Activated CD8-positive, alpha-beta T cell treated with anti-CD3 and anti-CD28 coated beads for 36 hours (primary cell): ENCODE measurements at regions not wholly inside any gene's neighbourhood (a gene's known extent, or its start where the extent isn't known, plus 50 kb on each side); places are given as distances from the start of the nearest gene placed in this dataset.
"Not testable (repeated sequence)": the region's sequence is repeated elsewhere in the genome, so short reads cannot be mapped to it uniquely, and the experiment has no call there.

Experiments used
- ATAC-seq: fragments of 200-7000 bp; cut with Tn5 transposase; one replicate; pipeline ENCODE4 v1.10.0; 2021; ENCODE audit warnings: mild to moderate bottlenecking, moderate library complexity
- CTCF ChIA-PET: fragments of 350-600 bp; sonication (Branson Sonifier 250); formaldehyde crosslinking; loops from one replicate; lab custom pipeline; 2021; ENCODE audit warnings: antibody characterized with exemption; lab: Charles Lee
- POLR2A ChIA-PET: fragments of 350-600 bp; sonication (Branson Sonifier 250); formaldehyde crosslinking; loops from one replicate; lab custom pipeline; 2021; ENCODE audit warnings: antibody characterized with exemption; lab: Charles Lee
- DNase-seq: peaks from one replicate; pipeline ENCODE4 v3.0.0-alpha.2; 2020
- H3K27ac Mint-ChIP-seq: one replicate; pipeline ENCODE4 v1.8.0; 2021; ENCODE audit warnings: mild to moderate bottlenecking, mixed read lengths
- H3K27me3 Mint-ChIP-seq: one replicate; pipeline ENCODE4 v1.8.0; 2021; ENCODE audit warnings: mixed read lengths
- H3K36me3 Mint-ChIP-seq: one replicate; pipeline ENCODE4 v1.8.0; 2021; ENCODE audit warnings: low read depth, mixed read lengths
- H3K4me1 Mint-ChIP-seq: one replicate; pipeline ENCODE4 v1.8.0; 2021; ENCODE audit warnings: low read depth, mixed read lengths
- H3K4me3 Mint-ChIP-seq: one replicate; pipeline ENCODE4 v1.8.0; 2021; ENCODE audit warnings: mild to moderate bottlenecking, moderate library complexity, mixed read lengths
- H3K9me3 Mint-ChIP-seq: one replicate; pipeline ENCODE4 v1.8.0; 2021; ENCODE audit warnings: mixed read lengths
- intact Hi-C: fragments of 100-400 bp; cut with micrococcal nuclease; formaldehyde crosslinking; loops from one replicate; pipeline ENCODE4 v1.10.0; 2022
- TF ChIP-seq, protein P1 (sequence below): fragments of 200-600 bp; IDR thresholded peaks from one replicate; pipeline ENCODE4 v1.8.0; 2022; ENCODE audit warnings: antibody characterized with exemption, mild to moderate bottlenecking

DNA sequence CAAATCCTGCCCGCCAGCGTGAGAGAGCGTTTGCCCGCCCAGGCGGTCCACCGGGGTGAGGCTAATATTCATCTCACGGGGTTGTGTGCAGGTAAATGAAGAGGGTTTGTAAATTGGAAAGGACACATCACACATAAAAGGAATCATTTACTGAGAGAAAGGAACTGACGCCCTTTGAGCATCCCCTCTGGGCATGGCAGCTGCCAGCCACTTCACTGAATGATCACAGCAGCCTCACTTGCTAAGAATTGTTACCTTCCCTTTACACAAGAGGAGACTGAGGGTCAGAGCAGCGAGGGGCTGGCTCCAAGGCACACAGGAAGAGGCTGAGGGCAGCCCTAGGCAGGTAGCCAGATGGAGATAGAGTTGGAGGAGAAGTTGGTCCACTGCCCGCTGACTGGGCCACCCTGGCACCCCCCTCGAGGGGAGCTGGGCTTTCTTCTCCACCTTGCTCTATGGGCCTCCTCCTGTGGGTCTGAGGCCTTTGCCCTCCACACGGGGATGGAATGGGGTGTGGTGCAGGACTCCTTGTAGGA is 96.0 kb downstream of the FOXD2 start:
- no peak for ATAC-seq
- H3K9me3 Mint-ChIP-seq = no peaks in the 10 kb centered on the region
- ChIA-PET POLR2A (no interaction called here), CTCF (interaction anchor here (0.7 to 1.7 kb wide), 2 partner anchors 177 to 1764 kb away, joined by 3 to 4 read pairs; no protein-coding TSS in a partner anchor)
- intact Hi-C loops = no loop called here
- peaks cover 2% of the 10 kb centered on the region for H3K4me1 Mint-ChIP-seq
- DNase-seq = no peak
- no peaks in the 10 kb centered on the region for H3K36me3 Mint-ChIP-seq
- TF ChIP-seq, protein P1, sequence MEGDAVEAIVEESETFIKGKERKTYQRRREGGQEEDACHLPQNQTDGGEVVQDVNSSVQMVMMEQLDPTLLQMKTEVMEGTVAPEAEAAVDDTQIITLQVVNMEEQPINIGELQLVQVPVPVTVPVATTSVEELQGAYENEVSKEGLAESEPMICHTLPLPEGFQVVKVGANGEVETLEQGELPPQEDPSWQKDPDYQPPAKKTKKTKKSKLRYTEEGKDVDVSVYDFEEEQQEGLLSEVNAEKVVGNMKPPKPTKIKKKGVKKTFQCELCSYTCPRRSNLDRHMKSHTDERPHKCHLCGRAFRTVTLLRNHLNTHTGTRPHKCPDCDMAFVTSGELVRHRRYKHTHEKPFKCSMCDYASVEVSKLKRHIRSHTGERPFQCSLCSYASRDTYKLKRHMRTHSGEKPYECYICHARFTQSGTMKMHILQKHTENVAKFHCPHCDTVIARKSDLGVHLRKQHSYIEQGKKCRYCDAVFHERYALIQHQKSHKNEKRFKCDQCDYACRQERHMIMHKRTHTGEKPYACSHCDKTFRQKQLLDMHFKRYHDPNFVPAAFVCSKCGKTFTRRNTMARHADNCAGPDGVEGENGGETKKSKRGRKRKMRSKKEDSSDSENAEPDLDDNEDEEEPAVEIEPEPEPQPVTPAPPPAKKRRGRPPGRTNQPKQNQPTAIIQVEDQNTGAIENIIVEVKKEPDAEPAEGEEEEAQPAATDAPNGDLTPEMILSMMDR = no peak
- H3K4me3 Mint-ChIP-seq = no peak overlapping the region
- no peak overlapping the region for H3K27ac Mint-ChIP-seq
- peaks cover 40% of the 10 kb centered on the region for H3K27me3 Mint-ChIP-seq

DNA sequence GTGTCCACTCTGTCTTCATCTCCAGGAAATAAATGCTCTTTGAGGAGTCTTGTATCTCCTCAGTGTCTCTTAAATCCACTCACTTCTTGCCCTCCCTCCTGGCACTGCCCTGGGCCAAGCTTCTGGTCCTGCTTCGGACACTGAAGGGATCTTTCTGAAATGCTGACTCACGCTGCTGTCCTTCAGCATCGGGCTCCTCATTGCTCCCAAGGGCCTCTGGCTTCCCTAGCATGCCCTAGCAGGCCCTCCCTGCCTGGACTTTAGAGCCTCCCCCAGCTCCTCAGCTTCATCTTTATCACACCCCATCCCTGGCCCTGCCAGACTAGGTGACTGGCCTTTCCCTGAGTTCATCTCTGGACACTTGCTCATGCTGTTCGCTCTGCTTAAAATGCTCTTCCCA is 96.6 kb downstream of the FOXD2 start:
- intact Hi-C loops = no loop called here
- no peaks in the 10 kb centered on the region for H3K9me3 Mint-ChIP-seq
- ChIA-PET CTCF (no interaction called here), POLR2A (no interaction called here)
- DNase-seq = no peak
- no peak overlapping the region for H3K4me3 Mint-ChIP-seq
- peaks cover 2% of the 10 kb centered on the region for H3K4me1 Mint-ChIP-seq
- peaks cover 40% of the 10 kb centered on the region for H3K27me3 Mint-ChIP-seq
- H3K36me3 Mint-ChIP-seq = no peaks in the 10 kb centered on the region
- TF ChIP-seq, protein P1 = no peak
- no peak overlapping the region for H3K27ac Mint-ChIP-seq
- ATAC-seq = no peak

DNA sequence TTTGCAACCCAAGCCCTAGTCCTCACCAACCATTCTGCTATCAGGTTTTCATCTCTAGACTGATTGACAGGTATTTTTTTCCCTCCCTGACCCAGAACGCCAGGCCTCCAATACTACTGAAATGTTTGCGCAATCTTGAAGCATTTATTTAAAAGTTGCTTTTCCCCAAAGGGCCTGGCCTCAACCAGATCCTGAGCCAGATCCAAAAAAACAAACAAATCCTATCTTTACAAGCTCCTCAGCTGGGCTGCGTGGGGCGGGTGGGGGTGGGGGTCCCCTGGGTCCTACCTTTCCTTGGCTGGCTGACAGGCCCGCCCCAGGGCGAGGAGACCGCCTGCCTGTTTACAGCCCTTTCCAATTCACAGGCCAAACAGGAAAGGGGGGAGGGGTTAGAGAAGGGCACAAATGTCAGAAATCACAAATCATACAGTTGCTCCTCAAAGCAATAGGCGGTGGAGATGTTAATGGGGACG is 98.8 kb downstream of the FOXD2 start:
- POLR2A ChIA-PET = no interaction called here
- H3K27me3 Mint-ChIP-seq = peaks cover 34% of the 10 kb centered on the region

DNA sequence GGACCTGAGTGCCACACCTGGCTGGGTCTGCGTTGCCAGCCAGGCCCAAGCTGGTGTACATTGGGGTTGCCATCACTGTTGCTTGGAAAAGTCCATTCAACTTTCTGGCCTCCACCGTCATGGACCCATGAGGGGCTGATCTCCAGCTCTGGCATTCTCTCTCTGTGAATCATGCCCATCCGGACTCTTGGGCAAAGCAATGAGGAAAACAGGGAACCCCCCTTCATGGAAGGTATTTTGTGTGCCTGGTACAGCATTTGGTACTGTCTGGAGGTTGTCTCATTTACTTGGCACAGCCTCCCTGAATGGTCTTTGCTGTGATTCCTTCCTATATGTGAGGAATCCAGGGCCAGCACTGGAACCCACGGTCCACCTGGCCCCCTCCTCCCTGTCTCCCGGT is 99.4 kb downstream of the FOXD2 start:
- intact Hi-C loops = no loop called here
- Mint-ChIP-seq H3K9me3 (no peaks in the 10 kb centered on the region), H3K36me3 (no peaks in the 10 kb centered on the region), H3K27me3 (peaks cover 33% of the 10 kb centered on the region), H3K27ac (no peak overlapping the region), H3K4me1 (peaks cover 2% of the 10 kb centered on the region), H3K4me3 (no peak overlapping the region)
- DNase-seq (no peak), ATAC-seq (no peak)
- ChIA-PET CTCF (no interaction called here), POLR2A (no interaction called here)
- TF ChIP-seq, protein P1 = no peak

More for the DNA sequence above, 98.8 kb downstream of the FOXD2 start:
- Mint-ChIP-seq H3K27ac (no peak overlapping the region), H3K9me3 (no peaks in the 10 kb centered on the region), H3K4me3 (no peak overlapping the region), H3K36me3 (no peaks in the 10 kb centered on the region), H3K4me1 (peaks cover 2% of the 10 kb centered on the region)
- DNase-seq (no peak), ATAC-seq (no peak)
- CTCF ChIA-PET = no interaction called here
- TF ChIP-seq, protein P1 = no peak
- intact Hi-C loops = no loop called here

DNA sequence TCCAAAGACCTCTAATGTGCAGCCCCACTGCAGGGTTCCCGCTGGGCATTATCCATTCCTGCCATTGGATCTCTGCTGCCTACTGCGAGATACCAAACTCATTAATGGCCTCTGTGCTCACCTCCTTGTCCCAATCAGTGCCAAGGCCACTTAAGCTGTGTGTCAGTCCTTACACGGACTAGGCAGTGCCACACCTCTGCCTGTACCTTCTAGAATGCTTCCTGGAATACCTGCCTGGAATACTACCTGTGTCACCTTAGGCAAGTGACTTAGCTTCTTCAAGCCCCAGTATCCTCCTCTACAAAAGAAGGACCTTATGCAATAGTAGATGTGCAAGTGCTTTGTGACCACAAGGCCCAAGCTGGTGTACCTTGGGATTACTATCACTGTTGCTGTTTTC is 100.1 kb downstream of the FOXD2 start:
- TF ChIP-seq, protein P1 = no peak
- Mint-ChIP-seq H3K27me3 (peaks cover 29% of the 10 kb centered on the region), H3K4me1 (peaks cover 2% of the 10 kb centered on the region), H3K36me3 (no peaks in the 10 kb centered on the region), H3K9me3 (no peaks in the 10 kb centered on the region), H3K27ac (no peak overlapping the region), H3K4me3 (no peak overlapping the region)
- POLR2A ChIA-PET = no interaction called here
- intact Hi-C loops = no loop called here
- DNase-seq (no peak), ATAC-seq (no peak)
- CTCF ChIA-PET = no interaction called here

DNA sequence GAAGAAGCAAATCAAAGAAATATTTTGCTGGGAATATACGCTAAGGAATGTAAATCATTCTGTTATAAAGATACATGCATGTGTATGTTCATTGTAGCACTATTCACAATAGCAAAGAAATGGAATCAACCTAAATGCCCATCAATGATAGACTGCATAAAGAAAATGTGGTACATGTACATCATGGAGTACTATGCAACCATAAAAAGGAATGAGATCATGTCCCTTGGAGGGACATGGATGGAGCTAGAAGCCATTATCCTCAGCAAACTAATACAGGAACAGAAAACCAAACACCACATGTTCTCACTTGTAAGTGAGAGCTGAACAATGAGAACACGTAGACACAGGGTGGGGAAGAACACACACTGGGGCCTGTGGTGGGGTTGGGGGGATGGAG is 100.7 kb downstream of the FOXD2 start:
- DNase-seq, CTCF ChIA-PET, H3K36me3 Mint-ChIP-seq, H3K4me1 Mint-ChIP-seq, H3K27ac Mint-ChIP-seq, POLR2A ChIA-PET, ATAC-seq, H3K4me3 Mint-ChIP-seq, intact Hi-C loops, H3K9me3 Mint-ChIP-seq: not testable (repeated sequence)
- H3K27me3 Mint-ChIP-seq = peaks cover 27% of the 10 kb centered on the region

DNA sequence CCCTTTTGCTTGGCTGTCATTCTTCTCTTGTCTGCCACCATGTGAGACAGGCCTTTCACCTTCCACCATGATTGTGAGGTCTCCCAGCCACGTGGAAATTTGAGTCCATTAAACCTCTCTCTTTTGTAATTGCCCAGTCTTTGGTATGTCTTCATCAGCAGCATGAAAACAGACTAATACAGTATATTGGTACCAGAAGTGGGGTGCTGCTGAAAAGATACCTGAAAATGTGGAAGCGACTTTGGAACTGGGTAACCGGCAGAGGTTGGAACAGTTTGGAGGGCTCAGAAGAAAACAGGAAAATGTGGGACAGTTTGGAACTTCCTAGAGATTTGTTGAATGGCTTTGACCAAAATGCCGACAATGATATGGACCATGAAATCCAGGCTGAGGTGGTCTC is 103.9 kb downstream of the FOXD2 start:
- intact Hi-C loops, H3K4me1 Mint-ChIP-seq, H3K9me3 Mint-ChIP-seq, H3K4me3 Mint-ChIP-seq, POLR2A ChIA-PET, H3K27ac Mint-ChIP-seq, H3K36me3 Mint-ChIP-seq, CTCF ChIA-PET, ATAC-seq, DNase-seq: not testable (repeated sequence)
- H3K27me3 Mint-ChIP-seq = peaks cover 16% of the 10 kb centered on the region

DNA sequence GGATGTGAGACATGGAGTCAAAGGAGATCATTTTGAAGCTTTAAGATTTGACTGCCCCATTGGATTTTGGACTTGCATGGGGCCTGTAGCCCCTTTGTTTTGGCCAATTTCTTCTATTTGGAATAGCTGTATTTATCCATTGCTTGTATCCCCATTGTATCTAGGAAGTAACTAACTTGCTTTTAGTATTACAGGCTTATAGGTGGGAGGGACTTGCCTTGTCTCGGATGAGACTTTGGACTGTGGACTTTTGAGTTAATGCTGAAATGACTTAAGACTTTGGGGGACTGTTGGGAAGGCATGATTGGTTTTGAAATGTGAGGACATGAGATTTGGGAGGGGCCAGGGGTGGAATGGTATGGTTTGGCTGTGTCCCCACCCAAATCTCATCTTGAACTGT is 105.2 kb downstream of the FOXD2 start:
- ATAC-seq, H3K27ac Mint-ChIP-seq, DNase-seq, H3K36me3 Mint-ChIP-seq, intact Hi-C loops, H3K4me1 Mint-ChIP-seq, CTCF ChIA-PET, H3K4me3 Mint-ChIP-seq, POLR2A ChIA-PET, H3K9me3 Mint-ChIP-seq: not testable (repeated sequence)
- H3K27me3 Mint-ChIP-seq = peaks cover 16% of the 10 kb centered on the region
